Karpas-422 (cell line): ENCODE measurements at regions not wholly inside any gene's neighbourhood (a gene's known extent, or its start where the extent isn't known, plus 50 kb on each side); places are given as distances from the start of the nearest gene placed in this dataset.
"Not testable (repeated sequence)": the region's sequence is repeated elsewhere in the genome, so short reads cannot be mapped to it uniquely, and the experiment has no call there.

Source experiments
- DNase-seq: peaks from one replicate; pipeline ENCODE4 v3.0.0-alpha.2; 2015
- H2AFZ ChIP-seq: fragments of 200-600 bp; sonication (generic); 2 replicates; pipeline ENCODE4 v1.6.1; 2014; ENCODE audit warnings: antibody characterized with exemption, low read length, mixed read lengths
- H3K27ac ChIP-seq: fragments of 200-600 bp; sonication (generic); 2 replicates; pipeline ENCODE4 v1.5.1; 2014; ENCODE audit warnings: mild to moderate bottlenecking, low read length, moderate library complexity
- H3K27me3 ChIP-seq: fragments of 200-600 bp; sonication (generic); 2 replicates; pipeline ENCODE4 v1.6.1; 2014; ENCODE audit warnings: low read length, mixed read lengths
- H3K36me3 ChIP-seq: fragments of 200-600 bp; sonication (generic); 2 replicates; pipeline ENCODE4 v1.6.1; 2014; ENCODE audit warnings: low read length, mixed read lengths; ENCODE audit not compliant: insufficient read depth
- H3K4me1 ChIP-seq: fragments of 200-600 bp; sonication (generic); 2 replicates; pipeline ENCODE4 v1.6.1; 2014; ENCODE audit warnings: mild to moderate bottlenecking, low read length, mixed read lengths
- H3K4me2 ChIP-seq: fragments of 200-600 bp; sonication (generic); 2 replicates; pipeline ENCODE4 v1.6.1; 2014; ENCODE audit warnings: low read length, low read depth, mild to moderate bottlenecking; ENCODE audit not compliant: poor library complexity, severe bottlenecking
- H3K4me3 ChIP-seq: fragments of 200-600 bp; sonication (generic); 2 replicates; pipeline ENCODE4 v1.5.1; 2014; ENCODE audit warnings: mild to moderate bottlenecking, antibody characterized with exemption, low read length, mixed read lengths
- H3K79me2 ChIP-seq: fragments of 200-600 bp; sonication (generic); 2 replicates; pipeline ENCODE4 v1.6.1; 2014; ENCODE audit warnings: mild to moderate bottlenecking, low read length, mixed read lengths
- H3K9ac ChIP-seq: fragments of 200-600 bp; sonication (generic); 2 replicates; pipeline ENCODE4 v1.6.0; 2014; ENCODE audit warnings: low read length
- H3K9me2 ChIP-seq: fragments of 200-600 bp; sonication (generic), shearing (Covaris generic); replicated peaks from 2 replicates; pipeline ENCODE4 v1.6.0; 2014; ENCODE audit warnings: mild to moderate bottlenecking, low read length, moderate library complexity; ENCODE audit not compliant: insufficient read depth
- H3K9me3 ChIP-seq: fragments of 300-700, 200-600 bp; sonication (generic); 2 replicates; pipeline ENCODE4 v1.6.1; 2014; ENCODE audit warnings: low read length, mixed read lengths
- H4K20me1 ChIP-seq: fragments of 200-600 bp; sonication (generic); 2 replicates; pipeline ENCODE4 v1.6.1; 2014; ENCODE audit warnings: mild to moderate bottlenecking, antibody characterized with exemption, low read length, low read depth; ENCODE audit not compliant: insufficient read depth

- DNase-seq: no peak
- Histone ChIP-seq H4K20me1 (no peaks in the 10 kb centered on the region), H3K9ac (no peak overlapping the region)
These were observed 169.4 kb downstream of the KIF26A start for GRCh38 chr14:104307627-104308401.

GRCh38 chr14:104308534-104308933, 170.1 kb downstream of the KIF26A start:
- DNase-seq, H3K79me2 ChIP-seq: not testable (repeated sequence)

More at GRCh38 chr14:104307627-104308401, 169.4 kb downstream of the KIF26A start:
- Histone ChIP-seq H3K4me3 (no peak overlapping the region), H3K4me2 (no peak overlapping the region), H3K9me3 (no peaks in the 10 kb centered on the region; the same call in 1 of the 2 replicates), H2AFZ (no peak overlapping the region), H3K79me2 (no peaks in the 10 kb centered on the region), H3K9me2 (no peaks in the 10 kb centered on the region), H3K27ac (no peak overlapping the region), H3K4me1 (no peaks in the 10 kb centered on the region), H3K36me3 (no peaks in the 10 kb centered on the region), H3K27me3 (no peaks in the 10 kb centered on the region)

GRCh38 chr14:104309657-104310369, 171.4 kb downstream of the KIF26A start:
- peaks cover 1% of the 10 kb centered on the region for H3K4me1 ChIP-seq
- H3K27me3 ChIP-seq: no peaks in the 10 kb centered on the region
- no peaks in the 10 kb centered on the region for H3K36me3 ChIP-seq
- no peak overlapping the region for H2AFZ ChIP-seq
- H3K79me2 ChIP-seq: no peaks in the 10 kb centered on the region
- H3K4me2 ChIP-seq: no peak overlapping the region
- no peak overlapping the region for H3K4me3 ChIP-seq
- no peaks in the 10 kb centered on the region for H4K20me1 ChIP-seq
- no peaks in the 10 kb centered on the region for H3K9me2 ChIP-seq
- no peaks in the 10 kb centered on the region for H3K9me3 ChIP-seq
- H3K27ac ChIP-seq: no peak overlapping the region
- no peak overlapping the region for H3K9ac ChIP-seq
- no peak for DNase-seq

More at GRCh38 chr14:104308534-104308933, 170.1 kb downstream of the KIF26A start:
- not testable (repeated sequence) for H2AFZ ChIP-seq, H3K4me2 ChIP-seq, H3K9me3 ChIP-seq, H3K4me1 ChIP-seq, H3K27ac ChIP-seq, H3K27me3 ChIP-seq, H4K20me1 ChIP-seq, H3K4me3 ChIP-seq, H3K9me2 ChIP-seq, H3K36me3 ChIP-seq, H3K9ac ChIP-seq

GRCh38 chr14:104311358-104311757, 173.0 kb downstream of the KIF26A start:
- H3K36me3 ChIP-seq: no peaks in the 10 kb centered on the region
- no peaks in the 10 kb centered on the region for H3K9me3 ChIP-seq
- no peak for DNase-seq

GRCh38 chr14:104313674-104314073, 175.3 kb downstream of the KIF26A start:
- Histone ChIP-seq H2AFZ (no peak overlapping the region), H3K36me3 (no peaks in the 10 kb centered on the region), H3K4me1 (peaks cover 8% of the 10 kb centered on the region), H3K4me2 (no peak overlapping the region), H3K79me2 (no peaks in the 10 kb centered on the region), H3K4me3 (no peak overlapping the region), H3K27ac (no peak overlapping the region), H3K9me2 (no peaks in the 10 kb centered on the region), H3K9ac (no peak overlapping the region), H3K9me3 (no peaks in the 10 kb centered on the region), H3K27me3 (no peaks in the 10 kb centered on the region), H4K20me1 (no peaks in the 10 kb centered on the region)
- DNase-seq: no peak

More at GRCh38 chr14:104311358-104311757, 173.0 kb downstream of the KIF26A start:
- Histone ChIP-seq H3K79me2 (no peaks in the 10 kb centered on the region), H3K27me3 (no peaks in the 10 kb centered on the region), H3K9ac (no peak overlapping the region), H4K20me1 (no peaks in the 10 kb centered on the region), H3K4me1 (peaks cover 8% of the 10 kb centered on the region), H3K27ac (no peak overlapping the region), H2AFZ (no peak overlapping the region), H3K4me3 (no peak overlapping the region), H3K4me2 (no peak overlapping the region), H3K9me2 (no peaks in the 10 kb centered on the region)

- Histone ChIP-seq H3K9ac (no peak overlapping the region), H3K27ac (no peak overlapping the region), H3K9me2 (no peaks in the 10 kb centered on the region), H3K27me3 (no peaks in the 10 kb centered on the region), H3K4me3 (no peak overlapping the region), H3K4me1 (peaks cover 8% of the 10 kb centered on the region), H3K79me2 (no peaks in the 10 kb centered on the region), H3K9me3 (no peaks in the 10 kb centered on the region), H2AFZ (no peak overlapping the region), H3K36me3 (no peaks in the 10 kb centered on the region), H3K4me2 (no peak overlapping the region), H4K20me1 (no peaks in the 10 kb centered on the region)
- DNase-seq: no peak
These were observed 176.0 kb downstream of the KIF26A start for GRCh38 chr14:104314251-104314941.

- DNase-seq: peak; percentile 48
- Histone ChIP-seq H3K4me3 (no peak overlapping the region), H2AFZ (no peak overlapping the region), H3K9me3 (no peaks in the 10 kb centered on the region), H3K36me3 (no peaks in the 10 kb centered on the region), H3K9me2 (no peaks in the 10 kb centered on the region), H3K79me2 (no peaks in the 10 kb centered on the region), H3K27ac (no peak overlapping the region), H3K4me2 (peak overlapping the region; percentile 13), H4K20me1 (no peaks in the 10 kb centered on the region), H3K4me1 (peaks cover 8% of the 10 kb centered on the region), H3K27me3 (no peaks in the 10 kb centered on the region), H3K9ac (no peak overlapping the region)
These were observed 176.8 kb downstream of the KIF26A start for GRCh38 chr14:104315169-104315568.

GRCh38 chr14:104315625-104316024, 177.2 kb downstream of the KIF26A start:
- Histone ChIP-seq H3K4me2 (peak overlapping the region; percentile 13), H3K9me3 (no peaks in the 10 kb centered on the region), H3K4me3 (no peak overlapping the region), H3K27ac (no peak overlapping the region), H3K9ac (no peak overlapping the region), H3K79me2 (no peaks in the 10 kb centered on the region), H4K20me1 (no peaks in the 10 kb centered on the region), H3K4me1 (peaks cover 8% of the 10 kb centered on the region), H2AFZ (no peak overlapping the region), H3K27me3 (no peaks in the 10 kb centered on the region), H3K9me2 (no peaks in the 10 kb centered on the region), H3K36me3 (no peaks in the 10 kb centered on the region)
- DNase-seq: no peak
